Upper lobe of right lung (tissue), 1 donor: ENCODE measurements at regions not wholly inside any gene's neighbourhood (a gene's known extent, or its start where the extent isn't known, plus 50 kb on each side); places are given as distances from the start of the nearest gene placed in this dataset.

Experiments used
- ATAC-seq: fragments of 200-7000 bp; cut with Tn5 transposase; one replicate; pipeline ENCODE4 v1.9.1; 2020; ENCODE audit warnings: mild to moderate bottlenecking, moderate library complexity
- DNase-seq: peaks from one replicate; pipeline ENCODE4 v3.0.0-alpha.2; 2020
- H3K27ac ChIP-seq: fragments of 200-600 bp; one replicate; pipeline ENCODE4 v1.8.0; 2022
- H3K27me3 ChIP-seq: fragments of 200-600 bp; one replicate; pipeline ENCODE4 v1.8.0; 2022; ENCODE audit warnings: mild to moderate bottlenecking
- H3K36me3 ChIP-seq: fragments of 200-600 bp; one replicate; pipeline ENCODE4 v1.8.0; 2022
- H3K4me1 ChIP-seq: fragments of 200-600 bp; one replicate; pipeline ENCODE4 v1.8.0; 2022
- H3K4me3 ChIP-seq: fragments of 200-600 bp; one replicate; pipeline ENCODE4 v1.8.0; 2022; ENCODE audit warnings: mild to moderate bottlenecking
- H3K9me3 ChIP-seq: fragments of 200-600 bp; one replicate; pipeline ENCODE4 v1.8.0; 2022
- CTCF ChIP-seq: fragments of 200-600 bp; IDR thresholded peaks from one replicate; pipeline ENCODE4 v1.8.0; 2022; ENCODE audit warnings: antibody characterized with exemption
- intact Hi-C: fragments of 100-400 bp; cut with DNase I; formaldehyde crosslinking; loops from one replicate; pipeline ENCODE4 v1.11.0; 2022
- donor health status: DM: no; HTN: yes; CAD: no; lungs with severe emphysema.

GRCh38 chr1:68673771-68674170 is 176.9 kb upstream of the DEPDC1 start:
- no peak for ATAC-seq
- intact Hi-C loops, result no loop called here

GRCh38 chr1:68675336-68675735 is 178.5 kb upstream of the DEPDC1 start:
- no peaks in the 10 kb centered on the region for H3K36me3 ChIP-seq
- H3K4me1 ChIP-seq, result no peaks in the 10 kb centered on the region
- no peak for ATAC-seq
- H3K4me3 ChIP-seq, result no peak overlapping the region
- H3K9me3 ChIP-seq, result no peaks in the 10 kb centered on the region
- no peaks in the 10 kb centered on the region for H3K27me3 ChIP-seq
- H3K27ac ChIP-seq, result no peak overlapping the region
- TF ChIP-seq CTCF, result no peak
- no peak for DNase-seq
- intact Hi-C loops, result no loop called here

More at GRCh38 chr1:68673771-68674170, 176.9 kb upstream of the DEPDC1 start:
- Histone ChIP-seq H3K4me1 (no peaks in the 10 kb centered on the region), H3K9me3 (no peaks in the 10 kb centered on the region), H3K27me3 (no peaks in the 10 kb centered on the region), H3K36me3 (no peaks in the 10 kb centered on the region), H3K4me3 (no peak overlapping the region), H3K27ac (no peak overlapping the region)
- no peak for TF ChIP-seq CTCF
- DNase-seq, result no peak

- ATAC-seq, result no peak
- Histone ChIP-seq H3K4me3 (no peak overlapping the region), H3K36me3 (no peaks in the 10 kb centered on the region), H3K27me3 (no peaks in the 10 kb centered on the region), H3K4me1 (no peaks in the 10 kb centered on the region), H3K27ac (no peak overlapping the region), H3K9me3 (no peaks in the 10 kb centered on the region)
- no peak for DNase-seq
- intact Hi-C loops, result no loop called here
- no peak for TF ChIP-seq CTCF
Measured at GRCh38 chr1:68677684-68678351, 180.9 kb upstream of the DEPDC1 start.

GRCh38 chr1:68696221-68696620 is 199.3 kb upstream of the DEPDC1 start:
- TF ChIP-seq CTCF, result no peak
- no peaks in the 10 kb centered on the region for H3K27me3 ChIP-seq
- ATAC-seq, result no peak

GRCh38 chr1:68703921-68704354 is 207.1 kb upstream of the DEPDC1 start:
- H3K4me3 ChIP-seq, result no peak overlapping the region
- no peak for DNase-seq
- intact Hi-C loops, result no loop called here
- no peaks in the 10 kb centered on the region for H3K36me3 ChIP-seq
- no peak for TF ChIP-seq CTCF
- no peaks in the 10 kb centered on the region for H3K27me3 ChIP-seq
- ATAC-seq, result no peak
- H3K4me1 ChIP-seq, result no peaks in the 10 kb centered on the region
- H3K27ac ChIP-seq, result no peak overlapping the region
- peaks cover 2% of the 10 kb centered on the region for H3K9me3 ChIP-seq

More at GRCh38 chr1:68696221-68696620, 199.3 kb upstream of the DEPDC1 start:
- DNase-seq, result no peak
- Histone ChIP-seq H3K4me1 (no peaks in the 10 kb centered on the region), H3K9me3 (no peaks in the 10 kb centered on the region), H3K36me3 (no peaks in the 10 kb centered on the region), H3K4me3 (no peak overlapping the region), H3K27ac (no peak overlapping the region)
- intact Hi-C loops, result no loop called here
